Gastroesophageal sphincter (tissue), 3 donors: ENCODE measurements at regions not wholly inside any gene's neighbourhood (a gene's known extent, or its start where the extent isn't known, plus 50 kb on each side); places are given as distances from the start of the nearest gene placed in this dataset.

Experiments used
- CTCF ChIP-seq, 4 experiments: fragments of 200-600 bp in 2 of 4; fragments of 450-650 bp in 2 of 4; sonication (generic) in 1 of 4; IDR thresholded peaks; one replicate each; pipeline ENCODE4 v1.5.1; 2017 to 2019; ENCODE audit warnings: antibody characterized with exemption in 4 of 4, mild to moderate bottlenecking in 2 of 4, moderate library complexity in 2 of 4
- POLR2AphosphoS5 ChIP-seq: sonication (generic); formaldehyde crosslinking; IDR thresholded peaks from one replicate; pipeline ENCODE4 v1.6.1; 2017; ENCODE audit warnings: antibody characterized with exemption

- TF ChIP-seq CTCF (IDR thresholded peaks at IDR 0.05): no peak
- no peak for TF ChIP-seq POLR2AphosphoS5
Observed at GRCh38 chr1:9425859-9426258, 113.4 kb upstream of the SLC25A33 start.
